ENCODE measurements at regions not wholly inside any gene's neighbourhood (a gene's known extent, or its start where the extent isn't known, plus 50 kb on each side); places are given as distances from the start of the nearest gene placed in this dataset.

DNA sequence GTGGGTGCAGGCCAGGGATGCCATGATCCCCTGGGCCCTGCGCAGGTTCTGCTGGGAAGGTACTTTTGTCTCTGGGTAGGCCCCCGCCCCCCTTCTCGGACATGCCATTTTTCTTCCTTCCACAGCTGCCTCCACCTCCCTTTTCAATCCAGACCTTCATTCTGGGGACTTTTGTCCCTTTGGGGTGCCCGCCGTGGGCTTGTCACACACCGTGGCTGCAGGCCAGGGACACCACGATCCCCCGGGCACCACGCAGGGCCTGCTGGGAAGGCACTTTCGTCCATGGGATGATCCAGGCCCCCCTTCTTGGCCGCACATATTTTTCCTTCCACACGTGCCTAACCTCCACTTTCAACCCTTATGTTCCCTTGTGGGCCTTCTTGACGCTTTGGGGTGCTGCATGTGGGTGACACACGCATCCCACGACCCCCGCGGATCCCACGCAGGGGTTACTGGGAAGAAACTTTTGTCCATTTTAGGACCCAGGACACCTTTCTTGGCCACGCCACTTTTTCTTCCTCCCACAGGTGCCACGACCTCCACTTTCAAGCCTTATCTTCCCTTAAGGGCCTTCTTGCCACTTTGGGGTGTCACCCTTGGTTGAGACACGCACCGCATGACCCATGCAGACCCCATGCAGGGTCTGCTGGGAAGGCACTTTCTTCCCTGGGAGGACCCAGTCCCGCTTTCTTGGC lies 272.5 kb downstream of the ALG10 start:
- CTCF ChIA-PET = no interaction called here
- ATAC-seq = no peak
- no peak overlapping the region for H3K4me2 ChIP-seq (ENCODE audit: control insufficient read depth, insufficient read depth)
- H4K20me1 ChIP-seq (ENCODE audit: control insufficient read depth, insufficient read depth) = no peaks in the 10 kb centered on the region
- WGBS (ENCODE audit: insufficient coverage, insufficient replicate concordance, low lambda C conversion rate, missing lambda C conversion rate) = 41% methylated on average over 22 of the region's 23 CpGs
- TF ChIP-seq ZNF217 (IDR thresholded peaks at IDR 0.05) = no peak
- TF ChIP-seq RBBP5 (conservative IDR thresholded peaks at IDR 0.05) = no peak
- TF ChIP-seq BMI1 (IDR thresholded peaks at IDR 0.05; ENCODE audit: borderline replicate concordance) = no peak
- no peak for DNase-seq (ENCODE audit: low read depth, low spot score)
- no TSS peak for BruUV-seq (replicated peaks)
- no peak overlapping the region for H2AFZ ChIP-seq (ENCODE audit: control insufficient read depth, low read depth, low read length)
- no peak overlapping the region for H3K4me3 ChIP-seq
- RAD21 ChIA-PET (ENCODE audit: unreplicated experiment) = no interaction called here
- H3K4me1 ChIP-seq (ENCODE audit: control insufficient read depth, insufficient read depth, low read length) = no peaks in the 10 kb centered on the region
- H3K79me2 ChIP-seq (ENCODE audit: control insufficient read depth, insufficient read depth, low read length) = no peaks in the 10 kb centered on the region
- intact Hi-C loops (cut with micrococcal nuclease; ENCODE audit: unreplicated experiment) = no loop called here
- H3K9me3 ChIP-seq (replicated peaks; ENCODE audit: control insufficient read depth, insufficient read depth, low read length) = no peaks in the 10 kb centered on the region; the same call in 2 of the 3 replicates
- no peaks in the 10 kb centered on the region for H3K36me3 ChIP-seq (ENCODE audit: control insufficient read depth in 2 of 2, insufficient read depth in 2 of 2, low read length in 1 of 2)
- H3K9ac ChIP-seq (ENCODE audit: control insufficient read depth, insufficient read depth, low read length) = no peak overlapping the region
- H3K27me3 ChIP-seq (replicated peaks in 1 of 2; ENCODE audit: control insufficient read depth in 2 of 2, insufficient read depth in 2 of 2, low read length in 1 of 2) = no peaks in the 10 kb centered on the region
- SMC1A ChIA-PET (ENCODE audit: uncharacterized antibody, unreplicated experiment) = no interaction called here
- H3K27ac ChIP-seq (ENCODE audit: control insufficient read depth, insufficient read depth) = no peak overlapping the region
- in situ Hi-C loops (cut with MboI) = loop anchor here (25.0 kb wide), 3 partner anchors 92 to 292 kb away; no protein-coding TSS in a partner anchor
- POLR2A ChIA-PET = no interaction called here
- FAIRE-seq = no peak

DNA sequence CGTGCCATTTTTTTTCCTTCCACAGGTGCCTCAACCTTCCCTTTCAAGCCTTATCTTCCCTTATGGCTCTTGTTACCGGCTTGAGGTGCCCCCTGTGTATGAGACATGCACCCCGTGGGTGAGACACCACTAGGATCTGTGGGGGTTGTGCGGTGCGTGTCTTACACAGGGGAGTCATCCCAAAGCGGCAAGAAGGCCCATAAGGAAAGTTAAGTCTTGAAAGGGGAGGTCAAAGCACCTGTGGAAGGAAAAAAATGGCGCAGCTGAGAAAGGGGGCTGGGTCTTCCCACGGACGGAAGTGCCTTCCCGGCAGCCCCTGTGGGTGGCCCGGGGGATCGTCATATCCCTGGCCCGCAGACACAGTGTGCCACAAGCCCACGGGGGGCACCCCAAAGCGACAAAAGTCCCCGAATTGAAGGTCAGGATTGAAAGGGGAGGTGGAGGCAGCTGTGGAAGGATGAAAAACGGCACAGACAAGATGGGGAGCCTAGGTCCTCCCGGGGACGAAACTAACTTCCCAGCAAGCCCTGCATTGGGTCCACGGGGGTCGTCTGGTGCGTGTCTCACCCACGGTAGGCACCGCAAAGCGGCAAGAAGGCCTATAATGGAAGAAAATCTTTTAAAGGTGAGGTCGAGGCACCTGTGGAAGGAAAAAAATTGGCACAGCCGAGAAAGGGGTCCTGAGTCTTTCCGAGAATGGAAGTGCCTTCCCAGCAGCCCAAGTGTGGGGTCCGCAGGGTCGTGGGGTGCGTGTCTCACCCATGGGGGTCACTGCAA lies 273.3 kb downstream of the ALG10 start:
- ChIA-PET SMC1A (ENCODE audit: uncharacterized antibody, unreplicated experiment) (no interaction called here), RAD21 (ENCODE audit: unreplicated experiment) (no interaction called here), POLR2A (no interaction called here), CTCF (no interaction called here)
- in situ Hi-C loops (cut with MboI) = loop anchor here (25.0 kb wide), 3 partner anchors 92 to 292 kb away; no protein-coding TSS in a partner anchor
- Histone ChIP-seq H3K4me1 (ENCODE audit: control insufficient read depth, insufficient read depth, low read length) (no peaks in the 10 kb centered on the region), H3K4me3 (no peak overlapping the region), H4K20me1 (ENCODE audit: control insufficient read depth, insufficient read depth) (no peaks in the 10 kb centered on the region), H3K36me3 (ENCODE audit: control insufficient read depth in 2 of 2, insufficient read depth in 2 of 2, low read length in 1 of 2) (no peaks in the 10 kb centered on the region), H3K4me2 (ENCODE audit: control insufficient read depth, insufficient read depth) (no peak overlapping the region), H3K9me3 (replicated peaks; ENCODE audit: control insufficient read depth, insufficient read depth, low read length) (no peaks in the 10 kb centered on the region; the same call in 2 of the 3 replicates), H3K9ac (ENCODE audit: control insufficient read depth, insufficient read depth, low read length) (no peak overlapping the region), H3K79me2 (ENCODE audit: control insufficient read depth, insufficient read depth, low read length) (no peaks in the 10 kb centered on the region), H3K27me3 (replicated peaks in 1 of 2; ENCODE audit: control insufficient read depth in 2 of 2, insufficient read depth in 2 of 2, low read length in 1 of 2) (no peaks in the 10 kb centered on the region), H2AFZ (ENCODE audit: control insufficient read depth, low read depth, low read length) (no peak overlapping the region), H3K27ac (ENCODE audit: control insufficient read depth, insufficient read depth) (no peak overlapping the region)
- WGBS (ENCODE audit: insufficient coverage, insufficient replicate concordance, low lambda C conversion rate, missing lambda C conversion rate) = 31% methylated on average over 31 of the region's 31 CpGs
- DNase-seq (ENCODE audit: low read depth, low spot score) (no peak), ATAC-seq (no peak), FAIRE-seq (no peak)
- intact Hi-C loops (cut with micrococcal nuclease; ENCODE audit: unreplicated experiment) = no loop called here
- no TSS peak for BruUV-seq (replicated peaks)
- TF ChIP-seq SMARCA5 (IDR thresholded peaks at IDR 0.05) (no peak), EED (IDR thresholded peaks at IDR 0.05; ENCODE audit: low read depth) (no peak), ASH2L (IDR thresholded peaks at IDR 0.05; ENCODE audit: borderline replicate concordance, low read depth) (no peak), TCF7 (IDR thresholded peaks at IDR 0.05; ENCODE audit: borderline replicate concordance) (no peak), RAD21 (IDR thresholded peaks at IDR 0.05; ENCODE audit: insufficient read depth, low read depth, low read length) (no peak), POLR2AphosphoS5 (IDR thresholded peaks at IDR 0.05; ENCODE audit: low read length) (no peak), MYB (IDR thresholded peaks at IDR 0.05; ENCODE audit: borderline replicate concordance, low read depth, low read length) (no peak), SUPT20H (IDR thresholded peaks at IDR 0.05; ENCODE audit: borderline replicate concordance, control insufficient read depth, low read depth, low read length) (no peak), PAX8 (IDR thresholded peaks at IDR 0.05) (no peak), MEF2A (IDR thresholded peaks at IDR 0.05; ENCODE audit: insufficient read depth, low read depth, low read length) (no peak)
- TF ChIP-seq, protein P1, sequence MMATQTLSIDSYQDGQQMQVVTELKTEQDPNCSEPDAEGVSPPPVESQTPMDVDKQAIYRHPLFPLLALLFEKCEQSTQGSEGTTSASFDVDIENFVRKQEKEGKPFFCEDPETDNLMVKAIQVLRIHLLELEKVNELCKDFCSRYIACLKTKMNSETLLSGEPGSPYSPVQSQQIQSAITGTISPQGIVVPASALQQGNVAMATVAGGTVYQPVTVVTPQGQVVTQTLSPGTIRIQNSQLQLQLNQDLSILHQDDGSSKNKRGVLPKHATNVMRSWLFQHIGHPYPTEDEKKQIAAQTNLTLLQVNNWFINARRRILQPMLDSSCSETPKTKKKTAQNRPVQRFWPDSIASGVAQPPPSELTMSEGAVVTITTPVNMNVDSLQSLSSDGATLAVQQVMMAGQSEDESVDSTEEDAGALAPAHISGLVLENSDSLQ (IDR thresholded peaks at IDR 0.05) = no peak
- TF ChIP-seq, protein P2, sequence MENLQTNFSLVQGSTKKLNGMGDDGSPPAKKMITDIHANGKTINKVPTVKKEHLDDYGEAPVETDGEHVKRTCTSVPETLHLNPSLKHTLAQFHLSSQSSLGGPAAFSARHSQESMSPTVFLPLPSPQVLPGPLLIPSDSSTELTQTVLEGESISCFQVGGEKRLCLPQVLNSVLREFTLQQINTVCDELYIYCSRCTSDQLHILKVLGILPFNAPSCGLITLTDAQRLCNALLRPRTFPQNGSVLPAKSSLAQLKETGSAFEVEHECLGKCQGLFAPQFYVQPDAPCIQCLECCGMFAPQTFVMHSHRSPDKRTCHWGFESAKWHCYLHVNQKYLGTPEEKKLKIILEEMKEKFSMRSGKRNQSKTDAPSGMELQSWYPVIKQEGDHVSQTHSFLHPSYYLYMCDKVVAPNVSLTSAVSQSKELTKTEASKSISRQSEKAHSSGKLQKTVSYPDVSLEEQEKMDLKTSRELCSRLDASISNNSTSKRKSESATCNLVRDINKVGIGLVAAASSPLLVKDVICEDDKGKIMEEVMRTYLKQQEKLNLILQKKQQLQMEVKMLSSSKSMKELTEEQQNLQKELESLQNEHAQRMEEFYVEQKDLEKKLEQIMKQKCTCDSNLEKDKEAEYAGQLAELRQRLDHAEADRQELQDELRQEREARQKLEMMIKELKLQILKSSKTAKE (IDR thresholded peaks at IDR 0.05; ENCODE audit: low read depth, poor library complexity, severe bottlenecking) = no peak
